ENCODE measurements at regions not wholly inside any gene's neighbourhood (a gene's known extent, or its start where the extent isn't known, plus 50 kb on each side); places are given as distances from the start of the nearest gene placed in this dataset.
"Not testable (repeated sequence)": the region's sequence is repeated elsewhere in the genome, so short reads cannot be mapped to it uniquely, and the experiment has no call there.

GRCh38 chrX:127138218-127138617 is 318.7 kb downstream of the PRR32 start:
- in situ Hi-C loops (cut with HindIII; ENCODE audit: low pct_unique_long_range_greater_than_20kb, low sequenced_read_pairs), result no loop called here
- DNase-seq (ENCODE audit: low read depth), result no peak

DNA sequence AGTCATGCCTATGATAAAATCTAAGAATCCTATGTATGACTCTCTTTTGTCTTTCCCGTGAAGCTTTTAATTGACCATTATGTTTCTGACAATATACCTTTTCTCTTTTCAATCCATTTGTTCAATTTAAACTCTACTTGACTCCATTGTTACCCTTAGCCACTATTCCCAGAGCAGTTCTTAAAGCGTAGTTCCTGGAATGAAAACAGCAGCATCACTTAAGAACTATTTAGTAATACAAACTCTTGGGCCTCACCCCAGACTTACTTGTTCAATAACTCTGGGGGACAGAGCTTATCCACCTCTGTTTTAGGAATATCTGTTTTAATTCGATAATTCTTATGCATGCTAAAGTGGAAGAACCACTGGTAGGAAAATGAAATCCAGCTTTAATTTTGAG is 358.4 kb downstream of the PRR32 start:
- in situ Hi-C loops (cut with HindIII; ENCODE audit: low pct_unique_long_range_greater_than_20kb, low sequenced_read_pairs), result no loop called here
- DNase-seq (ENCODE audit: low read depth), result no peak

DNA sequence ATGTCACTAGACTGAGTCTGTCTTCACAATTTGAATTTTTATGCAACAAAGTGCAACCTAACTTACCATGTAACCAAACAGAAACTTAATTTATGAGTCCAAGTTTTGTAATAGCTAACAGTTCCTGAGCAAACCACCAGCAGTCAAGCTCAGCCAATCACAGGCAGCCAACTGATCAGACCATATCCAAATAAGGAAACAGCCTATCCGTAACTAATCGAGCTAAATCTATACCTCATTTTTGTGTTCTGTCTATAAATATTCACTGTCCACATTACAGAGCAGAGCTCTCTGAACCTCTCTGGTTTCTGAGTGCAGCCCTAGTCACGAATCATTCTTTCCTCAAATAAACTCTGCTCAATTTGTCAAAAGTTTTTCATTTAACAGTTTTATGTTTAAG is 367.6 kb downstream of the PRR32 start:
- no peak for DNase-seq (ENCODE audit: low read depth)
- in situ Hi-C loops (cut with HindIII; ENCODE audit: low pct_unique_long_range_greater_than_20kb, low sequenced_read_pairs), result no loop called here

DNA sequence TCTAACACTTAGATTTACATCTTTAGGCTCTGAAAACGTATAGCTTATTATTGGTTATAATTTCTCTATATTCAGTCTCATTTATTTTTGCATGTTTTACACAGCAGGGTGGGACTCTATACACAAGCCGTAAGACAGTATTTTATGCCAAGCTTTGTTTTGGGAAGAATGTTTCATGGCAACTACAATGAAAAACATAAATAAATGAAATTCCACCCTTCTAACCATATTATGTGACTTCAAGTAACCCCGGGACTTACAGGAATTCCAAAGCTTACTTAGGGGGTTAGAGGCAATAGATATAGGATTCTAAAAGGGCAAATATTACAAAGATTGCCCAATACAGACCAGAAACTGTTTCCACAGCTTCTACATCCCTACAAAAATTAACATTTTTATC is 370.9 kb downstream of the PRR32 start:
- in situ Hi-C loops (cut with HindIII; ENCODE audit: low pct_unique_long_range_greater_than_20kb, low sequenced_read_pairs), result no loop called here
- no peak for DNase-seq (ENCODE audit: low read depth)

GRCh38 chrX:127207326-127207725 is 387.8 kb downstream of the PRR32 start:
- in situ Hi-C loops (cut with HindIII; ENCODE audit: low pct_unique_long_range_greater_than_20kb, low sequenced_read_pairs), result no loop called here
- no peak for DNase-seq (ENCODE audit: low read depth)

- in situ Hi-C loops (cut with HindIII; ENCODE audit: low pct_unique_long_range_greater_than_20kb, low sequenced_read_pairs); DNase-seq (ENCODE audit: low read depth): not testable (repeated sequence)
These were observed 402.3 kb downstream of the PRR32 start for GRCh38 chrX:127221821-127222220.

DNA sequence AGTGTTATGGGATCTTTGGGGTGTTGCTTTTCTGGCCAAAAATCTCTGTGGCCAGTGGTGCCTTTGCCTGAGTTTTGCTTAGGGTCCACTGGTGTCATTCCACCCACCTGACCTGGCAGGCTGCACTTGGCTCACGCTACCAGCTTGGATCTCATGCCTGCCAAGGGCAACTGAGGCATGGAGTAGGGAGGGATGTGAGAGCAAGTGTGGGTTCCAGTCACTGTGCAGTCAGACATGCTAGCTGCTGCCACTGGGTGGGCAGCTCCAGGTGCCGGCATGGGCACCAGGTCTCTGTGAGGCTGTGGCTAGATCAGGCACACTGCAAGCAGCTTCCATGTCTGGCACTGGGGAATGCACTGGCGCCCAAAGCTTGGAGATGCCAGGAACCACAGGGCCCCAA is 424.1 kb downstream of the PRR32 start:
- in situ Hi-C loops (cut with HindIII; ENCODE audit: low pct_unique_long_range_greater_than_20kb, low sequenced_read_pairs), result no loop called here
- no peak for DNase-seq (ENCODE audit: low read depth)

GRCh38 chrX:127259742-127260141 is 440.2 kb downstream of the PRR32 start:
- no peak for DNase-seq (ENCODE audit: low read depth)
- in situ Hi-C loops (cut with HindIII; ENCODE audit: low pct_unique_long_range_greater_than_20kb, low sequenced_read_pairs), result no loop called here

DNA sequence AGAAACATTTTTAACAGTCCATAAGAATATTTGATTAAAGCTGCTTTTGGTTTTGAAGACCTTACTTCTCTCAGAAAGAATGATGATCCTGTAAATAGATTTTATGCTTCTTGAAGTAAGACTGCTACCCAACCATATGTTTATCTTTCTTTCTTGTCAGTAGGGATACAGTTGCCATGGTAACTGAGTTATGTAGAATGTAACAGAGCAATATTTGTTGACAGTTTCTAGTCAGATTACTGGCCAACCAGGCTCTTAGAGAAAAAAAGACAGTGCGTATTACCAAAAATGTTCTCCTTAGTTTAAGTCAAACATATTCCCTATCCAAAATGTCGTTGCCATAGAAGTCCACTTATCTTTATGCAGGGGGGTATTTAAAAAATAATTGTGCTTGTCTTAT is 456.8 kb downstream of the PRR32 start:
- no peak for DNase-seq (ENCODE audit: low read depth)
- in situ Hi-C loops (cut with HindIII; ENCODE audit: low pct_unique_long_range_greater_than_20kb, low sequenced_read_pairs), result no loop called here

DNA sequence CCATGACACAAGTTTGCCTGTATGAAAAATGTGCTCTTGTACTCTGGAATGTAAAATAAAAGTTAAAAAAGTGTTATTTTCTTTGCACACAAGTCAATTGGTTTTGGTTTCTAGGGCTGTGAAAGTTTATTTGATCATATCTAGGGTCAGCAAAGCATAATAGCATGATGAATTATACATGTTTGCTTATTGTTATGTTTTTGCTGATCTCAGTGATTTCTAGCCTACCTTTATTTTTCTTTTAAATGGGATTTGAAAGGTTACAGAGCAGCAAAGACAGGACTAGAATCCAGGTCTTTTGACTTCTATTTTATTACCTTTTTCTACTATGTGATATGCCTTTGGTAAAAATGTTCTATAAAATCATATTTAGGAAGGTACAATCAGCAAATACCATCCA is 481.0 kb downstream of the PRR32 start:
- no peak for DNase-seq (ENCODE audit: low read depth)
- in situ Hi-C loops (cut with HindIII; ENCODE audit: low pct_unique_long_range_greater_than_20kb, low sequenced_read_pairs), result no loop called here

DNA sequence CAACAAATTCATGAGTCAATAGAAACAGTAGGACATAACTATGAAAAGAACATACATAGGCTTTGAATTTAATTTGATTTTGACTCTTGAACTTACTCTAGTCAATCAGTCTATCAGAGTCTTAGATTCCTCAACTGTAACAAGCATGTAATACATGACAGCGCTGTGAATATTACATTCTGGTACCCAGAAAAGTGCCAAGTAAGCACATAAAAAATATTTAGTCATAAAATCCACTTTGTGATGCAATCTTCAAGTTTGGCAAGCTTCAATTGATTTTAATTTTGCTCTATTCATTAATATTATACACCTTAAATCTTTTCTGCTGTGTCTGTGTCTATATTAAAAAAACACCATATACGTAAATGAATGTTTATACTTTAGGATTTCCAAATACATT is 483.3 kb downstream of the PRR32 start:
- in situ Hi-C loops (cut with HindIII; ENCODE audit: low pct_unique_long_range_greater_than_20kb, low sequenced_read_pairs), result no loop called here
- no peak for DNase-seq (ENCODE audit: low read depth)

GRCh38 chrX:127305013-127305412 is 485.5 kb downstream of the PRR32 start:
- in situ Hi-C loops (cut with HindIII; ENCODE audit: low pct_unique_long_range_greater_than_20kb, low sequenced_read_pairs), result no loop called here

GRCh38 chrX:127306262-127306661 is 486.7 kb downstream of the PRR32 start:
- in situ Hi-C loops (cut with HindIII; ENCODE audit: low pct_unique_long_range_greater_than_20kb, low sequenced_read_pairs), result no loop called here
- DNase-seq (ENCODE audit: low read depth), result no peak

More at GRCh38 chrX:127305013-127305412, 485.5 kb downstream of the PRR32 start:
- DNase-seq (ENCODE audit: low read depth), result no peak

DNA sequence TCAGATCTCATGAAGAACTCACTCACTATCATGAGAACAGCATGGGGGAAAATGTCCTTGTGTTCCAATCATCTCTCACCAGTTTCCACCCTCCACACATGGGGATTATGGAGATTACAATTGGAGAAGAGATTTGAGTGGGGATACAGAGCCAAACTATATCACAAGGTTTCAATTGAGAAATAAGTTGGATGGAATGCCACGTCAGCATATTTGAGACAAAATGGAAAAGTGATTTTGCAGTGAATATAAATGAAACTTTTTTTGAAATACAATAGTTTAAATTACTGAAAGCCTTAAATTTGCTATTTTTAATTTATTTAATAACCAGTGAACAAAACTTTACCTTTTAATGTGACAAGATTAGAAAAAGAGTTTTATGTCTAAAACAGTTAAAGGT is 494.1 kb downstream of the PRR32 start:
- no peak for DNase-seq (ENCODE audit: low read depth)
- in situ Hi-C loops (cut with HindIII; ENCODE audit: low pct_unique_long_range_greater_than_20kb, low sequenced_read_pairs), result no loop called here

- DNase-seq (ENCODE audit: low read depth), result peak; percentile 1
- in situ Hi-C loops (cut with HindIII; ENCODE audit: low pct_unique_long_range_greater_than_20kb, low sequenced_read_pairs), result no loop called here
These were observed 497.6 kb downstream of the PRR32 start for GRCh38 chrX:127317159-127317558.

DNA sequence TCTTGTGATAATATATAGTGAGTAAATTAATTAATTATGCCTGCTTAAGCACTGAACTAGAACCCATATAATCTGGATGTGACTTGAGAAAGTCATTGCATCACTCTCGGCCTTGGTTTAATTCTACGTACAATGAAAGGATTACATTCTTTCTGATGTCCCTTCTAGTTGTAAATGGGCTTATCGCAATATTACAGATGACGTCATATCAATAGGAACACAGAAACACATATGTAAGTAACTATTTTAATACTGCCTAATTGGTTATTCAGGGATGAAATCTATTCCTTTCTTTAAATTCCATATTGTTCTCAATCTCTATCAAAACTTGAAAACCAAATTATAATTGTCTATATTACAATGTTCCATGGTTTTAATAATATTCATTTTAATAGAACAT is 504.6 kb downstream of the PRR32 start:
- no peak for DNase-seq (ENCODE audit: low read depth)
- in situ Hi-C loops (cut with HindIII; ENCODE audit: low pct_unique_long_range_greater_than_20kb, low sequenced_read_pairs), result no loop called here
